Effector memory CD4-positive, alpha-beta T cell (primary cell): ENCODE measurements at regions not wholly inside any gene's neighbourhood (a gene's known extent, or its start where the extent isn't known, plus 50 kb on each side); places are given as distances from the start of the nearest gene placed in this dataset.
"Not testable (repeated sequence)": the region's sequence is repeated elsewhere in the genome, so short reads cannot be mapped to it uniquely, and the experiment has no call there.

Experiments used
- DNase-seq, 3 donors: peaks; one replicate each; pipeline ENCODE4 v3.0.0-alpha.2; 2020
- H3K27ac ChIP-seq: 2 replicates; pipeline ENCODE4 v1.7.0; 2013; ENCODE audit warnings: mild to moderate bottlenecking, low read length, moderate library complexity; ENCODE audit not compliant: insufficient read depth, poor library complexity, severe bottlenecking
- H3K27me3 ChIP-seq: replicated peaks from 2 replicates; pipeline ENCODE4 v1.7.0; 2013; ENCODE audit warnings: mild to moderate bottlenecking, low read length; ENCODE audit not compliant: insufficient read depth, control insufficient read depth, poor library complexity, severe bottlenecking
- H3K36me3 ChIP-seq: 2 replicates; pipeline ENCODE4 v1.7.0; 2013; ENCODE audit warnings: mild to moderate bottlenecking, low read length, moderate library complexity; ENCODE audit not compliant: control insufficient read depth, insufficient read depth
- H3K4me1 ChIP-seq: 2 replicates; pipeline ENCODE4 v1.7.0; 2013; ENCODE audit warnings: low read length, mild to moderate bottlenecking; ENCODE audit not compliant: control insufficient read depth, insufficient read depth, poor library complexity, severe bottlenecking
- H3K4me3 ChIP-seq: 2 replicates; pipeline ENCODE4 v1.7.0; 2013; ENCODE audit warnings: low read length, low read depth, mild to moderate bottlenecking; ENCODE audit not compliant: insufficient read depth, poor library complexity, severe bottlenecking
- H3K9me3 ChIP-seq: 2 replicates; pipeline ENCODE4 v1.7.0; 2013; ENCODE audit warnings: mild to moderate bottlenecking, low read length, moderate library complexity; ENCODE audit not compliant: control insufficient read depth

DNA sequence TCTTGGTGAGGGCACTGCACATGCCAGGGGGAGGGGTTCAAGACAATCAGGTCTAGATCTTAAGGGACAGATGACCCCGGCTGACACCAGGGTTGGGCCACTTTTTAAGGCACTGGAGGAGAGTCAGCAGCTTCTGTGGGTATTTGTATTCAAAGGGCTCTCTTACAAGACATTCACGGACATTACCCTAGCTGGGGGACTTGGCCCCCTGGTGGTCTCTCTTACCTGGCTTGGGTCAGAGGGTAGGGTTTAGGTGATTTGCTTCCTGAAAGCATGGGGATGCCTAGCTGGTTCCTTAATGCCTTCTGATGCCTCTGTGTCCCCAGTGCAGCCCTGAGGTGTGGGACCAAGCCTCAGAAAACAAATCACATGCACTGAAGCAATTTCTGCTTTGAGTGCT is 354.7 kb downstream of the CDC5L start:
- H3K36me3 ChIP-seq = no peaks in the 10 kb centered on the region
- no peaks in the 10 kb centered on the region for H3K4me1 ChIP-seq
- DNase-seq = no peak
- no peak overlapping the region for H3K27ac ChIP-seq
- no peaks in the 10 kb centered on the region for H3K27me3 ChIP-seq
- no peaks in the 10 kb centered on the region for H3K9me3 ChIP-seq
- no peak overlapping the region for H3K4me3 ChIP-seq

- no peak overlapping the region for H3K4me3 ChIP-seq
- no peaks in the 10 kb centered on the region for H3K4me1 ChIP-seq
- no peaks in the 10 kb centered on the region for H3K36me3 ChIP-seq
- no peaks in the 10 kb centered on the region for H3K27me3 ChIP-seq
- H3K27ac ChIP-seq = no peak overlapping the region
- DNase-seq = no peak
- no peaks in the 10 kb centered on the region for H3K9me3 ChIP-seq
Observed at GRCh38 chr6:44742828-44743372, 355.4 kb downstream of the CDC5L start.

DNA sequence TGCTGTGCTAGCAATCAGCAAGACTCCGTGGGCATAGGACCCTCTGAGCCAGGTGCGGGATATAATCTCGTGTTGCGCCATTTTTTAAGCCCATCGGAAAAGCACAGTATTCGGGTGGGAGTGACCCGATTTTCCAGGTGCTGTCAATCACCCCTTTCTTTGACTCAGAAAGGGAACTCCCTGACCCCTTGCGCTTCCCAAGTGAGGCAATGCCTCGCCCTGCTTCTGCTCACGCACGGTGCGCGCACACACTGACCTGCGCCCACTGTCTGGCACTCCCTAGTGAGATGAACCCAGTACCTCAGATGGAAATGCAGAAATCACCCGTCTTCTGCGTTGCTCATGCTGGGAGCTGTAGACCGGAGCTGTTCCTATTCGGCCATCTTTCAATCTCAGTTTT is 372.6 kb downstream of the CDC5L start:
- not testable (repeated sequence) for H3K9me3 ChIP-seq, H3K4me3 ChIP-seq, H3K36me3 ChIP-seq, H3K27ac ChIP-seq, H3K27me3 ChIP-seq, DNase-seq, H3K4me1 ChIP-seq

DNA sequence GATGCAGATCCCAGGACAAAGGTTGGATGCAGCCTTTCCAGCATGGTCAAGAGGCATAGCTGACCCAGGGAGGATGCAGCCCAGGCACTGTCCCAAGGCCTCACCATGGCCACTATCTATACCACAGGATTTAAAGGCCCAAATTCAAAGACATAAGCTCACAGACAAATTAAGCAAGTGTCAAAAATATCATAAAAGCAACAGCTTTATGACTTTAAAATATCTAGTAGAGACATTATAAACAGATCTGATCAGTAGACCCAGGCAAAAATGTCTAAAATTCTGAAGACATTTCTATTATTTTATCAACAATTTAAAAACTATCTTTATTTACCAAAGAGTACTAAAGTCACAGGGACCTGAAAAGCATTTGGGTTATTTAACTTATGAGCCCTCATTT is 373.5 kb downstream of the CDC5L start:
- no peaks in the 10 kb centered on the region for H3K27me3 ChIP-seq
- no peaks in the 10 kb centered on the region for H3K36me3 ChIP-seq
- H3K9me3 ChIP-seq = peaks cover 7% of the 10 kb centered on the region
- DNase-seq = no peak
- no peaks in the 10 kb centered on the region for H3K4me1 ChIP-seq
- H3K4me3 ChIP-seq = no peak overlapping the region
- no peak overlapping the region for H3K27ac ChIP-seq

DNA sequence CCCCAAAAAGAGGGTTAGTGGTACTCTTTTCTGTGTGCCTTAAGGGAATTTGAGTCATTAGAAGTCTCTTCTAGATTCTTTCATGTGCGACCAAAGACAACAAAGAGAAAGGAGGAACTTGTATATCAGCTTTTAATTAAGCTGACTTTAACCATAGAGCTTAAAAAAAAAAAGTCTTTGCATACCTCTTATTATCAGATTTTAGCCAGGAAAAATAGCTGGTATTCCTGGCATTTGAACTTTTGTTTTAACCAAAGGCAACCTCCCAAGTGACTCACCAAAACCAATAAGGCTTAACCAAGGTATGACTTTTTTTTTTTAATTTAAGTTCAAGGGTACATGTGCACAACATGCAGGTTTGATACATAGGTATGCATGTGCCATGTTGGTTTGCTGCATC is 375.0 kb downstream of the CDC5L start:
- Histone ChIP-seq H3K27me3 (no peaks in the 10 kb centered on the region), H3K36me3 (no peaks in the 10 kb centered on the region), H3K27ac (no peak overlapping the region), H3K9me3 (peaks cover 7% of the 10 kb centered on the region), H3K4me1 (no peaks in the 10 kb centered on the region), H3K4me3 (no peak overlapping the region)
- DNase-seq = no peak

GRCh38 chr6:44771647-44772415 is 384.3 kb downstream of the CDC5L start:
- no peak for DNase-seq
- Histone ChIP-seq H3K4me3 (no peak overlapping the region), H3K9me3 (no peaks in the 10 kb centered on the region), H3K36me3 (no peaks in the 10 kb centered on the region), H3K27ac (no peak overlapping the region), H3K4me1 (no peaks in the 10 kb centered on the region), H3K27me3 (no peaks in the 10 kb centered on the region)

DNA sequence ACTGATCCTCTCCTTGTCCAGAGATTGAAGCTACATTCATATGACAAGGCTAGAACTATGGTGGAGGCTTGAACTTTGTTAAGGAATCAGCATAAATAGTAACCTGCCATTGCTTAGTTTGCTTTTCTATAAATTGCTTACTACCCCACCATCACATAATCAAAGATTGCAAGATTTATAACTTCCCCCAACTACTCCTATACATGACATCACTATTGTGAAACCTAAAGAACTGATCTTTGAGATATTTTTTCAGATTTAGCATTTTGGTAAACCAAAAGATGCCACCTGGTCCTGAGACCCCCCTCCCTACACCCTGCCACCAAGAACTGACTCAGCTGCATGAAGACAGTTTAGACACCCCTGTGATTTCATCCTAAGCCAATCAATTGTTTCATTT is 385.3 kb downstream of the CDC5L start:
- no peak overlapping the region for H3K4me3 ChIP-seq
- H3K4me1 ChIP-seq = no peaks in the 10 kb centered on the region
- no peaks in the 10 kb centered on the region for H3K9me3 ChIP-seq
- no peak for DNase-seq
- no peak overlapping the region for H3K27ac ChIP-seq
- no peaks in the 10 kb centered on the region for H3K36me3 ChIP-seq
- no peaks in the 10 kb centered on the region for H3K27me3 ChIP-seq

DNA sequence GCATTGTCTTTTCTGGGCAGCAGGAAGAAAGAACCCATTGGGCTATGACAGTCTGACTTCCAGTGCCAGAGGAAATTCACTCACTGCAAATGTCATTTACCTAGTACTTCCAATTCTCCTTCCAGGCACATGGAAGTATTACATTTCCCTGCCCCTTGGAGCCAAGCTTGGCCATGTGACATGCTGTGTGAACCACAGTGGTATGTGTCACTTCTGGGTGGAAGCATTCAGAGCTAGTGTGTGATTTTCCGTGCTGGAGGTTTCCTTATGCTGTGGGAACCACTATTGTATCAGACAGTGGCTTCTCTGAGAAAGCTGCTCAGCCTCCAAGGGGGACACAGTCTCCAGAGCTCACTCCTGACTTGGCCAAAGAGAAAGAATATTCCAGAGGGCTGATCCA is 387.6 kb downstream of the CDC5L start:
- DNase-seq = no peak
- Histone ChIP-seq H3K4me1 (no peaks in the 10 kb centered on the region), H3K27me3 (no peaks in the 10 kb centered on the region), H3K4me3 (no peak overlapping the region), H3K36me3 (no peaks in the 10 kb centered on the region), H3K27ac (no peak overlapping the region), H3K9me3 (no peaks in the 10 kb centered on the region)

DNA sequence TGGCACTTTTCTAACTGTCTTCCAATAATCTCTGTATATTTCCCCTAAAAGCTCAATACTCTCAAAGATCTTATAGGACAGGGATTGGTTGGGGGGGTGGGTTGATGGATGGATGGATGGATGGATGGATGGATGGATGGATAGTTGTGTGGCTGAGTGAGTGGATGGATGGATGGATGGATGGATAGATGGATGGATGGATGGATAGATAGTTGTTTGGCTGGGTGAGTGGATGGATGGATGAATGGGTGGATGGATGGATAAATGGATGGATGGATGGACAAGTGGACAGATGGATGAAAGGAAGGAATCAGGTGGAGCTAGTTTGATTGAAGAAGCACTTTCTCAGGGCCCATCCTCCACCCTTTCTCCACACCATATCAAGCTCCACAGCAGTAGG is 388.8 kb downstream of the CDC5L start:
- no peak for DNase-seq
- no peaks in the 10 kb centered on the region for H3K4me1 ChIP-seq
- no peaks in the 10 kb centered on the region for H3K27me3 ChIP-seq

DNA sequence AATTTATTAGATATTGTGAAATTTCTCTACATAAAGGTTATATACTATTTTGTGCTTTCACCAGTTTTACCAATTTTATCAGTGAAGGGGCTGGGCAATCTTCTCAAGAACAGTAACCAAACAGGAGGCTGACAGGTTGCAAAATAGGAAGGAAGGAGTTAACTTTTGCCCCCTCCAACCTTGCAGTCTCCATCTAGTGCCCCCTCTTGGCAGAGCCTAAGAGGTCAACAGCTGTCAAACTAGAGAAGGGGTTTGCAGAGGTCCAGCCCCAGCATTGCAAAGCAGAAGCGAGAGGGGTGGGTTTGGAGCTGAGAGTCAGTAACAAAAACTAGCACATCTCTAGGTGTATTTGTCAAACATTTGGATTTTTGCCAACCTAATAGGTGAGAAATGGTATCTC is 391.0 kb downstream of the CDC5L start:
- Histone ChIP-seq H3K27me3 (no peaks in the 10 kb centered on the region), H3K27ac (no peak overlapping the region), H3K9me3 (no peaks in the 10 kb centered on the region), H3K4me1 (no peaks in the 10 kb centered on the region), H3K36me3 (no peaks in the 10 kb centered on the region), H3K4me3 (no peak overlapping the region)
- DNase-seq = no peak

More for the DNA sequence above, 388.8 kb downstream of the CDC5L start:
- Histone ChIP-seq H3K36me3 (no peaks in the 10 kb centered on the region), H3K4me3 (no peak overlapping the region), H3K27ac (no peak overlapping the region), H3K9me3 (no peaks in the 10 kb centered on the region)
